CD4-positive, alpha-beta T cell (primary cell): ENCODE measurements at regions not wholly inside any gene's neighbourhood (a gene's known extent, or its start where the extent isn't known, plus 50 kb on each side); places are given as distances from the start of the nearest gene placed in this dataset.

ENCODE experiments used
- ATAC-seq: fragments of 200-7000 bp; cut with Tn5 transposase; one replicate; pipeline ENCODE4 v1.10.0; 2022; ENCODE audit warnings: mild to moderate bottlenecking; ENCODE audit not compliant: poor library complexity
- CTCF ChIA-PET: fragments of 350-600 bp; sonication (Branson Sonifier 250); formaldehyde crosslinking; loops from one replicate; lab custom pipeline; 2021; ENCODE audit warnings: antibody characterized with exemption, inconsistent platforms; lab: Charles Lee
- POLR2A ChIA-PET: fragments of 350-600 bp; sonication (Branson Sonifier 250); formaldehyde crosslinking; loops from one replicate; lab custom pipeline; 2021; ENCODE audit warnings: antibody characterized with exemption, inconsistent platforms; lab: Charles Lee
- DNase-seq, 14 experiments: peaks; one replicate each; pipeline ENCODE4 v3.0.0-alpha.2; 2013 to 2020; ENCODE audit warnings: mixed read lengths in 2 of 14
- H3K27ac ChIP-seq, 2 donors: one replicate each; pipeline versions ENCODE4 v1.5.1 to v1.7.0; 2013; ENCODE audit warnings: low read length in 2 of 2, low read depth in 1 of 2, mild to moderate bottlenecking in 1 of 2
- H3K27me3 ChIP-seq, 2 experiments: 1 replicate in 1 of 2; 2 replicates in 1 of 2; pipeline versions ENCODE4 v1.6.1 to v1.7.0; 2013; ENCODE audit warnings: low read length in 2 of 2, control low read depth in 1 of 2, mild to moderate bottlenecking in 1 of 2, moderate library complexity in 1 of 2; ENCODE audit not compliant: insufficient read depth in 2 of 2, control insufficient read depth in 1 of 2
- H3K36me3 ChIP-seq: one replicate; pipeline ENCODE4 v1.6.1; 2013; ENCODE audit warnings: low read length, control low read depth; ENCODE audit not compliant: insufficient read depth
- H3K4me1 ChIP-seq: one replicate; pipeline ENCODE4 v1.6.1; 2013; ENCODE audit warnings: low read length, control low read depth; ENCODE audit not compliant: insufficient read depth
- H3K4me3 ChIP-seq: one replicate; pipeline ENCODE4 v1.5.1; 2013; ENCODE audit warnings: mild to moderate bottlenecking, low read length, moderate library complexity
- H3K9me3 ChIP-seq, 2 experiments: 1 replicate in 1 of 2; 2 replicates in 1 of 2; pipeline versions ENCODE4 v1.6.1 to v1.7.0; 2013; ENCODE audit warnings: low read length in 2 of 2, mild to moderate bottlenecking in 2 of 2, control low read depth in 1 of 2, moderate library complexity in 1 of 2; ENCODE audit not compliant: control insufficient read depth in 1 of 2, insufficient read depth in 1 of 2
- H3K27ac Mint-ChIP-seq: one replicate; pipeline ENCODE4 v1.8.0; 2020; ENCODE audit warnings: mixed read lengths
- H3K27me3 Mint-ChIP-seq: one replicate; pipeline ENCODE4 v1.8.0; 2021; ENCODE audit warnings: mixed read lengths
- H3K36me3 Mint-ChIP-seq: one replicate; pipeline ENCODE4 v1.8.0; 2021; ENCODE audit warnings: low read depth, mixed read lengths
- H3K4me1 Mint-ChIP-seq: one replicate; pipeline ENCODE4 v1.8.0; 2021; ENCODE audit warnings: low read depth, mixed read lengths
- H3K4me3 Mint-ChIP-seq: one replicate; pipeline ENCODE4 v1.8.0; 2020; ENCODE audit warnings: mild to moderate bottlenecking, mixed read lengths
- H3K9me3 Mint-ChIP-seq: one replicate; pipeline ENCODE4 v1.8.0; 2020; ENCODE audit warnings: mixed read lengths
- intact Hi-C, 2 experiments: fragments of 100-400 bp; cut with DNase I in 1 of 2; cut with micrococcal nuclease in 1 of 2; formaldehyde crosslinking; loops; one replicate each; pipeline versions ENCODE4 v1.15.1 to v1.9.0; 2023 to 2025; cut with DNase I, micrococcal nuclease
- TF ChIP-seq, protein P1 (sequence below): fragments of 200-600 bp; IDR thresholded peaks from one replicate; pipeline ENCODE4 v1.8.0; 2022; ENCODE audit warnings: antibody characterized with exemption, mild to moderate bottlenecking

DNA sequence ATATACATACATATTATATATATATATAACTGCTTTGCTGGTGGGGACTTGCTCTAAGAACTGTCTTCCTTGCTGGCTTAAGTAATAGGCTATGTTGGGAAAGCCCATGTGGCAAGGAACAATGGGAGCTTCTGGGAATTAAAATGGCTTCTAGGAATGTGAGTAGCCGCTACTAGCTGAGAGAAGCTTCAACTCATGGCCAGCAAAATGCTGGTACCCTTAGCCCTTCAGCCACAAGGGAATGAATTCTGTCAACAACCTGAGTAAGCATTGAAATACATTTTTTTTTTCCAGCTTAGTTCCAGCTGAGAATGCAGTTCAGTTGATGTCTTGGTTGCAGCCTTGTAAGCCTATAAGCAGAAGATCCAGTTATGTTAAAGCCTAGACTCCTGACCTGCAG, 911.7 kb upstream of the MAP3K7 start:
- ChIA-PET CTCF (no interaction called here), POLR2A (no interaction called here)
- ATAC-seq (no peak), DNase-seq (no peak)
- Histone ChIP-seq H3K27ac (no peak overlapping the region), H3K4me3 (no peak overlapping the region), H3K27me3 (no peaks in the 10 kb centered on the region), H3K9me3 (no peaks in the 10 kb centered on the region), H3K36me3 (no peaks in the 10 kb centered on the region), H3K4me1 (no peaks in the 10 kb centered on the region)
- H3K4me3 Mint-ChIP-seq, result no peak overlapping the region
- no peaks in the 10 kb centered on the region for H3K36me3 Mint-ChIP-seq
- H3K27ac Mint-ChIP-seq, result no peak overlapping the region
- no peaks in the 10 kb centered on the region for H3K4me1 Mint-ChIP-seq
- H3K9me3 Mint-ChIP-seq, result no peaks in the 10 kb centered on the region
- TF ChIP-seq, protein P1, sequence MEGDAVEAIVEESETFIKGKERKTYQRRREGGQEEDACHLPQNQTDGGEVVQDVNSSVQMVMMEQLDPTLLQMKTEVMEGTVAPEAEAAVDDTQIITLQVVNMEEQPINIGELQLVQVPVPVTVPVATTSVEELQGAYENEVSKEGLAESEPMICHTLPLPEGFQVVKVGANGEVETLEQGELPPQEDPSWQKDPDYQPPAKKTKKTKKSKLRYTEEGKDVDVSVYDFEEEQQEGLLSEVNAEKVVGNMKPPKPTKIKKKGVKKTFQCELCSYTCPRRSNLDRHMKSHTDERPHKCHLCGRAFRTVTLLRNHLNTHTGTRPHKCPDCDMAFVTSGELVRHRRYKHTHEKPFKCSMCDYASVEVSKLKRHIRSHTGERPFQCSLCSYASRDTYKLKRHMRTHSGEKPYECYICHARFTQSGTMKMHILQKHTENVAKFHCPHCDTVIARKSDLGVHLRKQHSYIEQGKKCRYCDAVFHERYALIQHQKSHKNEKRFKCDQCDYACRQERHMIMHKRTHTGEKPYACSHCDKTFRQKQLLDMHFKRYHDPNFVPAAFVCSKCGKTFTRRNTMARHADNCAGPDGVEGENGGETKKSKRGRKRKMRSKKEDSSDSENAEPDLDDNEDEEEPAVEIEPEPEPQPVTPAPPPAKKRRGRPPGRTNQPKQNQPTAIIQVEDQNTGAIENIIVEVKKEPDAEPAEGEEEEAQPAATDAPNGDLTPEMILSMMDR, result no peak
- intact Hi-C loops, result no loop called here
- H3K27me3 Mint-ChIP-seq, result no peaks in the 10 kb centered on the region

DNA sequence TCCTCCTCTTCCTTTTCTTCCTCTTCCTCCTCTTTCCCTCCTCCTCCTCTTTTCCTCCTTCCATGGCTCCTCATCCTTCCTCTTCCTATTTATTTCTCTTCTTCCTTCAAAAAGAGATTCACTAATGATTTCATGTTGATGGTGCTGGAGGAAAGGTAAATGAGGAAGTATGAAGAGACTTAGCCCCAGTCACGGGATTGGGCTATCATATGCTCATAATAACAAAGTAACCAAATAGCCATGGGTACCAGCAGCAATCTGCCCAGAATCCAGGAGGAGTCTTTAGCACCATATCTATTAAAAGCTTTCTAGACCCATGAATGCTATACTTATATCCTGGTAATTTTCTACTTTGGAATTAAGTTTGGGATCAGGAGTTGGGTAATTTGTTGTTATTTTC, 910.9 kb upstream of the MAP3K7 start:
- Mint-ChIP-seq H3K36me3 (no peaks in the 10 kb centered on the region), H3K4me3 (no peak overlapping the region), H3K27me3 (no peaks in the 10 kb centered on the region), H3K4me1 (no peaks in the 10 kb centered on the region), H3K27ac (no peak overlapping the region), H3K9me3 (no peaks in the 10 kb centered on the region)
- TF ChIP-seq, protein P1, result no peak
- H3K4me3 ChIP-seq, result no peak overlapping the region
- DNase-seq (no peak), ATAC-seq (no peak)
- intact Hi-C loops, result no loop called here
- H3K27ac ChIP-seq, result no peak overlapping the region
- ChIA-PET POLR2A (no interaction called here), CTCF (no interaction called here)
- H3K27me3 ChIP-seq, result no peaks in the 10 kb centered on the region
- no peaks in the 10 kb centered on the region for H3K36me3 ChIP-seq
- no peaks in the 10 kb centered on the region for H3K9me3 ChIP-seq
- H3K4me1 ChIP-seq, result no peaks in the 10 kb centered on the region

DNA sequence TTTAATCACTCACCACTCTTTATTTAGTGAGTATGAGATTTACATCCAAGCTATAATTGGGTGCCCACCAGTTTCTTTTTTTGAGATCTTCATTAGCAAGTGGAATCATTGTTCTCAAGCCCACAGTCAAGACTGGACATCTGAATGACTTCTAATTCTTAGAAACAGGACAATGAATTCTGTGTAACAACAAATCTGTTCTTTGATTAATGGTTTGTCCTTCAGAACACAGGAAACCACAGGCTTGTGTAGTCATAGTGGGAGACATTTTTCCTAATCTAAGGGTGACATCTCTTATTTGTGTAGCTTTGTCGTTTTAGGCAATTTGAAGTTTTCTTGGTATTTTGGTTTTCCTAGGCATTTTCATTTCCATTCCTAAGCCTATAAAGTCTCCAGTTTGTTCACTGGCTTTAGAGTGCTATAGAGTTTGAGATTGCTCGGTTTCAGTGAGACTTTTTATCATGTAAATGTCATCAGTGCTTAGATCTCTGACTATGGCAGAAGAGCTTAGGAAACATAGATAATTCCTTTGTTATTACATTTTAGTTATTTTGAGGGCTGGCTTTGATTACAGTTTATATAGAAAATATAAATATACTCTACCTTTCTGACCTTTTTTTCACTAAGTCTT, 903.9 kb upstream of the MAP3K7 start:
- Histone ChIP-seq H3K9me3 (no peaks in the 10 kb centered on the region), H3K4me1 (no peaks in the 10 kb centered on the region), H3K27me3 (no peaks in the 10 kb centered on the region), H3K4me3 (no peak overlapping the region), H3K36me3 (no peaks in the 10 kb centered on the region), H3K27ac (no peak overlapping the region)
- ChIA-PET CTCF (no interaction called here), POLR2A (no interaction called here)
- no peak overlapping the region for H3K4me3 Mint-ChIP-seq
- no peaks in the 10 kb centered on the region for H3K27me3 Mint-ChIP-seq
- TF ChIP-seq, protein P1, result no peak
- DNase-seq (no peak), ATAC-seq (no peak)
- H3K4me1 Mint-ChIP-seq, result no peaks in the 10 kb centered on the region
- intact Hi-C loops, result no loop called here
- no peak overlapping the region for H3K27ac Mint-ChIP-seq
- H3K9me3 Mint-ChIP-seq, result no peaks in the 10 kb centered on the region
- H3K36me3 Mint-ChIP-seq, result no peaks in the 10 kb centered on the region
